ENCODE measurements at regions not wholly inside any gene's neighbourhood (a gene's known extent, or its start where the extent isn't known, plus 50 kb on each side); places are given as distances from the start of the nearest gene placed in this dataset.

DNA sequence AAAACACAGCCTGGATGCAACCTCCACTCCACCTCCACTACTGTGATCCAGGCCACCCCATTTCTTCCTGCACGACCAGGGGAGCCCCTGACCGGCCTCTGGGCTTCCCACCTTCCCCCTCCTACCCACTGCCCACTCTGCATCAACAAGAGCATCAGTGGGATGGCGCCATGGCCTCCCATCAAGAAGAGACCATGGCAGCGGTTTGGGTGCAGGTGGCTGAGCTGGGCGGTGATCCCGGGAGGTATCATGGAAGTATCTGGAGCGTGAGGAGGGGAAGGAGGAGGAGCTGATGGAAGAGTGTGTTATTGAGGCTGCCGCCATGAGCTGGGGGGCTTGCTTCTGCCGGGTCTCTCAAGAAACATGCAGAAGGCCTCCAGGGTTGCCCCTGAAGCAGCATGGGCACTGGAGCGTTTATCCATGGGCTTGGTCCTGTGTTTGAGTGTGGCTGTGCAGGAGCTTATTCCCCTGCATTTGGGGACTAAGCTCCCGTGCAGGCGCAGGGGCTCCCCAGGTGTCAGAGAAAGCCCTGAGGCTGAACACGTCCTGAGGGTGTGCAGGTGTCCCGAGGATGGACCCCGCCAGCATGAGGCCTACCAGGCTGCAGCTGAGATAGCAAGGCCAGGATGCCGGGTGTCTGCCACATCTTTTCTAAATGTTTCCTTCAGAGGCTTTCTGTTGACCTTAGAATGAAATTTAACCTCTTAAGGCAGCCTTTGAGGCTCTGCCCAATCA lies 99.2 kb upstream of the PCBD1 start:
- TF ChIP-seq, protein P1, sequence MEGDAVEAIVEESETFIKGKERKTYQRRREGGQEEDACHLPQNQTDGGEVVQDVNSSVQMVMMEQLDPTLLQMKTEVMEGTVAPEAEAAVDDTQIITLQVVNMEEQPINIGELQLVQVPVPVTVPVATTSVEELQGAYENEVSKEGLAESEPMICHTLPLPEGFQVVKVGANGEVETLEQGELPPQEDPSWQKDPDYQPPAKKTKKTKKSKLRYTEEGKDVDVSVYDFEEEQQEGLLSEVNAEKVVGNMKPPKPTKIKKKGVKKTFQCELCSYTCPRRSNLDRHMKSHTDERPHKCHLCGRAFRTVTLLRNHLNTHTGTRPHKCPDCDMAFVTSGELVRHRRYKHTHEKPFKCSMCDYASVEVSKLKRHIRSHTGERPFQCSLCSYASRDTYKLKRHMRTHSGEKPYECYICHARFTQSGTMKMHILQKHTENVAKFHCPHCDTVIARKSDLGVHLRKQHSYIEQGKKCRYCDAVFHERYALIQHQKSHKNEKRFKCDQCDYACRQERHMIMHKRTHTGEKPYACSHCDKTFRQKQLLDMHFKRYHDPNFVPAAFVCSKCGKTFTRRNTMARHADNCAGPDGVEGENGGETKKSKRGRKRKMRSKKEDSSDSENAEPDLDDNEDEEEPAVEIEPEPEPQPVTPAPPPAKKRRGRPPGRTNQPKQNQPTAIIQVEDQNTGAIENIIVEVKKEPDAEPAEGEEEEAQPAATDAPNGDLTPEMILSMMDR (IDR thresholded peaks at IDR 0.05): no peak
- no peak for TF ChIP-seq ZFX (IDR thresholded peaks at IDR 0.05; ENCODE audit: borderline replicate concordance)
